Colonic mucosa (tissue), 4 donors: ENCODE measurements at regions not wholly inside any gene's neighbourhood (a gene's known extent, or its start where the extent isn't known, plus 50 kb on each side); places are given as distances from the start of the nearest gene placed in this dataset.

Experiments
- DNase-seq: peaks from one replicate; pipeline ENCODE4 v3.0.0-alpha.2; 2020
- H3K27ac ChIP-seq: fragments of 200-600 bp; one replicate; pipeline ENCODE4 v1.8.0; 2021
- H3K27me3 ChIP-seq: fragments of 200-600 bp; one replicate; pipeline ENCODE4 v1.8.0; 2021
- H3K36me3 ChIP-seq: fragments of 200-600 bp; one replicate; pipeline ENCODE4 v1.8.0; 2021
- H3K4me1 ChIP-seq: fragments of 200-600 bp; one replicate; pipeline ENCODE4 v1.8.0; 2021; ENCODE audit warnings: mild to moderate bottlenecking
- H3K4me3 ChIP-seq: fragments of 200-600 bp; one replicate; pipeline ENCODE4 v1.8.0; 2021
- H3K9ac ChIP-seq, 2 donors: one replicate each; pipeline ENCODE4 v1.7.0; 2013; ENCODE audit warnings: control low read depth in 2 of 2, low read depth in 2 of 2, low read length in 2 of 2
- H3K9me3 ChIP-seq: fragments of 200-600 bp; one replicate; pipeline ENCODE4 v1.8.0; 2021
- intact Hi-C: fragments of 100-400 bp; cut with DNase I; formaldehyde crosslinking; loops from one replicate; pipeline ENCODE4 v1.14.1; 2022
- TF ChIP-seq, protein P1 (sequence below): fragments of 200-600 bp; IDR thresholded peaks from one replicate; pipeline ENCODE4 v1.8.0; 2022; ENCODE audit warnings: antibody characterized with exemption, mild to moderate bottlenecking
- donor health status: healthy.
- donor health status: DM: no; HTN: no; CAD: no.
- donor health status: DM: no; HTN: no; CAD: no.

DNA sequence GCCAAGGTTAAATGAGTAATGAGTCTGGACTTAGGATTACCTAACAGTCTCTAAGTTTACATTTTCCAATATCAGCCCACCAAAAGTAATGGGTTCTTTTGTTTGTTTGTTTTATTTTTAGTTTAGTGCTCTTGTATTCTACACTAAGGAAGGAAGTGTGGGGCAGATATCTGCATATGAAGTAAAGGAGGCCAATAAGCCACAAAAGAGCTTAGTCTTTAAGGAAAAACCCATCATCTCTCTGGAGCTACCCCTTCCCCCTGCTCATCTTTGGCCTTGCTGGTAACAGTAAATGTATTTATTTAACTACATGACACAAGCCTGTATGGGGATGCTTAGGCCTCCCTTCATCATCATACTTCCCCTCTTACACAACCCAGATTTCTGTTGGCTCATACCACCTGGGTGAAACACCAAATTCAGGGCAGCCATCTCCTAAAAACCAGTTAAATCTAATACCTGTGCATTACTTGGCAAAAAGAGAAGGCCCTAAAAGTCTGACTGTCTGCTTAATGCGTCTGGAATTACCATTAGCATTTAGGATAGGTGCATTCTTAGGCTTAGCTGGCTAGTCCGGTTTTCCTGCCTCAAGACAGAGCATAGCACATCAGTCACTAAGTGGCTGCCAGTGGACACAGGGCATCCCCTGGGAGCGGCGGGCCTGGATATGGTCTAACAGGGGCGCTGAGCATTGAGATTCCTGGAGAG lies 96.8 kb upstream of the ADGRL2 start:
- Histone ChIP-seq H3K27ac (no peak overlapping the region), H3K9ac (no peak overlapping the region), H3K27me3 (no peaks in the 10 kb centered on the region), H3K9me3 (no peaks in the 10 kb centered on the region), H3K4me1 (no peaks in the 10 kb centered on the region), H3K4me3 (no peak overlapping the region), H3K36me3 (no peaks in the 10 kb centered on the region)
- TF ChIP-seq, protein P1, sequence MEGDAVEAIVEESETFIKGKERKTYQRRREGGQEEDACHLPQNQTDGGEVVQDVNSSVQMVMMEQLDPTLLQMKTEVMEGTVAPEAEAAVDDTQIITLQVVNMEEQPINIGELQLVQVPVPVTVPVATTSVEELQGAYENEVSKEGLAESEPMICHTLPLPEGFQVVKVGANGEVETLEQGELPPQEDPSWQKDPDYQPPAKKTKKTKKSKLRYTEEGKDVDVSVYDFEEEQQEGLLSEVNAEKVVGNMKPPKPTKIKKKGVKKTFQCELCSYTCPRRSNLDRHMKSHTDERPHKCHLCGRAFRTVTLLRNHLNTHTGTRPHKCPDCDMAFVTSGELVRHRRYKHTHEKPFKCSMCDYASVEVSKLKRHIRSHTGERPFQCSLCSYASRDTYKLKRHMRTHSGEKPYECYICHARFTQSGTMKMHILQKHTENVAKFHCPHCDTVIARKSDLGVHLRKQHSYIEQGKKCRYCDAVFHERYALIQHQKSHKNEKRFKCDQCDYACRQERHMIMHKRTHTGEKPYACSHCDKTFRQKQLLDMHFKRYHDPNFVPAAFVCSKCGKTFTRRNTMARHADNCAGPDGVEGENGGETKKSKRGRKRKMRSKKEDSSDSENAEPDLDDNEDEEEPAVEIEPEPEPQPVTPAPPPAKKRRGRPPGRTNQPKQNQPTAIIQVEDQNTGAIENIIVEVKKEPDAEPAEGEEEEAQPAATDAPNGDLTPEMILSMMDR: no peak
- intact Hi-C loops: no loop called here
- DNase-seq: no peak

DNA sequence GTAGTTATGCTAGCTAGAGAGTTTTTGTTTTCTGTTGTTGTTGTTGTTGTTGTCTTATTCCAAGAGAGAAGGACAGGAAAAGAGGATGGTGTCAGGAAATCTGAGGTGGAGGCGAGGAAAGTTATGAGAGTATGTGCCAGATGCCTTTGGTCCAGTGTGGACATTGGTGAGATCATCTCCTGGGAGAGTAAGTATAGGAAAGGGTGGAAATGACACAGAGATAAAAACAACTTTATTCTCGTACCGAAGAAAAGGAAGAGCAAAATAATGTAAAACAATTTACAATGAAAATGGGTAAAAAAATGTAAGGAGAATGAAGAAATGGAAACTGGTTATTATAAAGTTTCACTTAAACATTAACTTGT lies 97.4 kb upstream of the ADGRL2 start:
- intact Hi-C loops: no loop called here
- no peaks in the 10 kb centered on the region for H3K9me3 ChIP-seq
- H3K4me3 ChIP-seq: no peak overlapping the region
- H3K4me1 ChIP-seq: no peaks in the 10 kb centered on the region
- no peaks in the 10 kb centered on the region for H3K27me3 ChIP-seq
- TF ChIP-seq, protein P1: no peak
- no peak overlapping the region for H3K9ac ChIP-seq
- DNase-seq: no peak
- H3K27ac ChIP-seq: no peak overlapping the region
- H3K36me3 ChIP-seq: no peaks in the 10 kb centered on the region

DNA sequence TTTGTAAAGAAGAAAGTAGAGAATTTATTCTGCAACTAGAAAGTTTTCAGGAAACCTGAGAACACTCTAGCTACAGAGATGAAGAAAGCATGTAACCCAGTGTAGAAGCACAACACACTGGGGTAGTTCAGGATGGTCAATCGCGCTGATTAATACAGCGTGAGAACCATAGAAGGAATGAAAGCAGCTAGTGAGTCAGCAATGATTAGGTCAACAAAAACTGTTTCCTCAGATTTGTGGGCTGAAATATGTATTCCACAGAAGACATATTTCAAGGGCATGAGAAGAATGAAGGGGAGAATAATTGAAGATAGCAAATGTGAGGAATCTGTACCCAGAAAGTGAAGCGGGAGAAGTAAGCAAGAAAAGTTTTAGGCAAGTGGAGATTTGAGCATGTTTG lies 97.8 kb upstream of the ADGRL2 start:
- H3K4me1 ChIP-seq: no peaks in the 10 kb centered on the region
- H3K36me3 ChIP-seq: no peaks in the 10 kb centered on the region
- H3K9me3 ChIP-seq: no peaks in the 10 kb centered on the region
- no peak overlapping the region for H3K27ac ChIP-seq
- TF ChIP-seq, protein P1: no peak
- no peaks in the 10 kb centered on the region for H3K27me3 ChIP-seq
- intact Hi-C loops: no loop called here
- H3K4me3 ChIP-seq: no peak overlapping the region
- no peak overlapping the region for H3K9ac ChIP-seq
- no peak for DNase-seq

DNA sequence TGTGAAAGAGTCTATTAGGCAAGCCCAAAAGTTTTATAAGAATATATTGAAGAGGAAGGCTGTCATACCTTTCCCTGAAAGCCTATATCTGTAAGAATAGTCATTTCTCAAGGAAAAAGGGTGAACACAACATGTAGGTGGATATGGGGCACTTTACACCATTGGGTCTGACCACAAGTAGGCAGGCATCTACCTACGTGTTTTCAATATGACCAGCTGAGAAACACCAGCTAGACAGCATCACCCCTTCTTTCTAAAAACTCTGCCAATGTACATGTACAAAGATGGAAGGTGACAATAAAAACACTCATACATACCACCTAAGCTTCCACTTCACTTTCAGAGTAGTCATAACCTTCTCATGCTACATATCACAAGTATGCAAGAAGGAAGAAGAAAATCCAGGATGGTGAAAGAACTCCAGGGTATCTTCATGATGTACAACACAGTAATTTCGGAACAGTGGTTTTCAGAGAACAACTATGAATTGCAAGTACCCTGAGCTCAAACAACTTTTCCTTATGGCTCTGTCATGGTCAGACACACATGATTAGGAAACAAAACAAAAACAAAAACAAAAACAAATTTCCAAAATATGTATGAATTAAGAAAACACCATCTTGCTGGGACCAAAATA lies 98.5 kb upstream of the ADGRL2 start:
- Histone ChIP-seq H3K4me1 (no peaks in the 10 kb centered on the region), H3K36me3 (no peaks in the 10 kb centered on the region), H3K27me3 (no peaks in the 10 kb centered on the region), H3K27ac (no peak overlapping the region), H3K9ac (no peak overlapping the region), H3K9me3 (no peaks in the 10 kb centered on the region), H3K4me3 (no peak overlapping the region)
- DNase-seq: no peak
- intact Hi-C loops: no loop called here
- TF ChIP-seq, protein P1: no peak

DNA sequence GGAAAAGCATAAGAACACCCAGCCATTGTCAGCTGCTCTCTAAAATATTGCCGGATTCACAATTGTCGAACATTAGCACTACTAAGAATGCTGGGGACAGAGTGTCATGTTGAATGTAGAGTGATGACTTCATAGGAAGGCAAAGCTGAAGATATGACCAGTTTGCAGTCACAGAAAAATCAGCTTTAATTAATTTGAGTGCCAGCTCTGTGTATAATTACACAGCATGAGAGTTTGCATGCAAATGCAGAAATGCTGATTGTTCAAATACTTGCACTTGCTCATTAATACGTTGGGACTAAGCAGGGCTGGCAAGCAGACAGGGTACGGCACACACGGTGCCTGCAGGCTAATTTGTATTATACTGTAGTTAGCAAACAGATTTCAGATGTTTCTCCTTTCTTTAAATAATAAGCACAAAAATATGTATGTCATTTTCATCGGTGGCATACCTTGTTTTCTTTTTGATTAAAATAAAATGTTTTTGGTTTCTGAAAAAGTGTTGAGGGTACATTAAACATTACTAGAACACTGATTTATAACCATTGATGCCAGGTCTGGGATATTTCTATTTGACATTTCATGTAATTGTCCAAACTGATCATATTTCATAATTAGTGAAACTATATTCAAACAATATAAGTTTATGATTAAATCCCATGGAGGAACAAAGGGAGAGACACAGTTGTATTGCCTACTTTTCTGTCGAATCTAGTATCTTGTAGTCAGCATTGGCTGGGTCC lies 99.8 kb upstream of the ADGRL2 start:
- no peak overlapping the region for H3K4me3 ChIP-seq
- no peak overlapping the region for H3K9ac ChIP-seq
- no peaks in the 10 kb centered on the region for H3K36me3 ChIP-seq
- H3K27ac ChIP-seq: no peak overlapping the region
- DNase-seq: no peak
- no peaks in the 10 kb centered on the region for H3K9me3 ChIP-seq
- no peaks in the 10 kb centered on the region for H3K4me1 ChIP-seq
- TF ChIP-seq, protein P1: no peak
- intact Hi-C loops: no loop called here
- H3K27me3 ChIP-seq: no peaks in the 10 kb centered on the region
